HEK293 (cell line): ENCODE measurements at regions not wholly inside any gene's neighbourhood (a gene's known extent, or its start where the extent isn't known, plus 50 kb on each side); places are given as distances from the start of the nearest gene placed in this dataset.

Source experiments
- CTCF ChIA-PET: fragments of 350-600 bp; formaldehyde crosslinking; extraction: SDS; loops from one replicate; lab custom pipeline; 2021; ENCODE audit warnings: antibody characterized with exemption; lab: Yijun Ruan, JAX
- POLR2A ChIA-PET: fragments of 300-600 bp; formaldehyde crosslinking; extraction: SDS; loops from one replicate; lab custom pipeline; 2020; ENCODE audit warnings: antibody characterized with exemption, inconsistent platforms; lab: Yijun Ruan, JAX
- H3K27ac ChIP-seq: fragments of 200-500 bp; sonication (Bioruptor generic); 2 replicates; pipeline ENCODE4 v1.5.1; 2014; ENCODE audit warnings: low read depth, low read length, control low read depth, inconsistent platforms; ENCODE audit errors: extremely low read depth
- H3K36me3 ChIP-seq, 2 experiments: fragments of 200-500 bp in 1 of 2; sonication (Bioruptor generic) in 1 of 2; 1 replicate in 1 of 2; 2 replicates in 1 of 2; pipeline ENCODE4 v1.5.1; 2014 to 2017; ENCODE audit warnings: inconsistent platforms in 2 of 2, low read length in 2 of 2; ENCODE audit not compliant: control insufficient read depth in 2 of 2, insufficient read depth in 1 of 2
- H3K4me1 ChIP-seq: fragments of 200-500 bp; sonication (Bioruptor generic); 2 replicates; pipeline ENCODE4 v1.5.1; 2014; ENCODE audit warnings: mild to moderate bottlenecking, low read length, inconsistent platforms; ENCODE audit not compliant: control insufficient read depth, insufficient read depth
- H3K4me3 ChIP-seq: 2 replicates; pipeline ENCODE4 v1.5.1; 2011; ENCODE audit warnings: low read depth, mild to moderate bottlenecking, control low read depth, low read length, moderate library complexity
- H3K9me3 ChIP-seq: fragments of 200-500 bp; sonication (Bioruptor generic); 2 replicates; pipeline ENCODE4 v1.5.1; 2014; ENCODE audit warnings: low read depth, low read length, inconsistent platforms; ENCODE audit not compliant: control insufficient read depth, insufficient read depth
- IKZF3 ChIP-seq: fragments of 450-650 bp; IDR thresholded peaks from 2 replicates; pipeline ENCODE4 v1.5.0; 2018; ENCODE audit warnings: missing biosample characterization, mild to moderate bottlenecking, missing genetic modification characterization, moderate library complexity
- KLF8 ChIP-seq: fragments of 450-650 bp; formaldehyde crosslinking; IDR thresholded peaks from 2 replicates; pipeline ENCODE4 v1.5.1; 2016; ENCODE audit warnings: missing biosample characterization, missing genetic modification characterization
- OSR2 ChIP-seq: fragments of 450-650 bp; formaldehyde crosslinking; IDR thresholded peaks from 2 replicates; pipeline ENCODE4 v1.5.1; 2016; ENCODE audit warnings: missing biosample characterization, missing genetic modification characterization
- REPIN1 ChIP-seq: fragments of 450-650 bp; formaldehyde crosslinking; IDR thresholded peaks from 2 replicates; pipeline ENCODE4 v1.5.1; 2017; ENCODE audit warnings: missing biosample characterization, missing genetic modification characterization, low read depth
- SCRT1 ChIP-seq: fragments of 450-650 bp; formaldehyde crosslinking; IDR thresholded peaks from 2 replicates; pipeline ENCODE4 v1.5.1; 2016; ENCODE audit warnings: missing biosample characterization, missing genetic modification characterization, borderline replicate concordance
- SP7 ChIP-seq: fragments of 450-650 bp; formaldehyde crosslinking; IDR thresholded peaks from 2 replicates; pipeline ENCODE4 v1.5.1; 2016; ENCODE audit warnings: missing biosample characterization, missing genetic modification characterization
- ZBTB48 ChIP-seq: fragments of 450-650 bp; formaldehyde crosslinking; IDR thresholded peaks from 2 replicates; pipeline ENCODE4 v1.5.1; 2016; ENCODE audit warnings: missing biosample characterization, missing genetic modification characterization
- ZEB2 ChIP-seq: fragments of 450-650 bp; formaldehyde crosslinking; IDR thresholded peaks from 2 replicates; pipeline ENCODE4 v1.5.1; 2016; ENCODE audit warnings: missing biosample characterization, missing genetic modification characterization
- ZNF184 ChIP-seq: fragments of 450-650 bp; IDR thresholded peaks from 2 replicates; pipeline ENCODE4 v1.5.1; 2018; ENCODE audit warnings: missing biosample characterization, mild to moderate bottlenecking, missing genetic modification characterization
- ZNF274 ChIP-seq, 2 experiments: fragments of 200-500 bp in 1 of 2; fragments of 450-650 bp in 1 of 2; sonication (Bioruptor generic) in 1 of 2; formaldehyde crosslinking in 1 of 2; IDR thresholded peaks; 2 replicates each; pipeline versions ENCODE4 v1.5.1 to v1.6.1; 2014 to 2016; ENCODE audit warnings: borderline replicate concordance in 1 of 2, inconsistent platforms in 1 of 2, low read length in 1 of 2, missing biosample characterization in 1 of 2, missing genetic modification characterization in 1 of 2
- ZNF404 ChIP-seq: fragments of 450-650 bp; formaldehyde crosslinking; IDR thresholded peaks from 2 replicates; pipeline ENCODE4 v1.5.1; 2017; ENCODE audit warnings: missing biosample characterization, missing genetic modification characterization
- ZNF426 ChIP-seq: fragments of 450-650 bp; formaldehyde crosslinking; IDR thresholded peaks from 2 replicates; pipeline ENCODE4 v1.5.1; 2017; ENCODE audit warnings: missing biosample characterization, missing genetic modification characterization, mild to moderate bottlenecking, inconsistent platforms, moderate library complexity
- ZNF48 ChIP-seq: fragments of 450-650 bp; formaldehyde crosslinking; IDR thresholded peaks from 2 replicates; pipeline ENCODE4 v1.5.1; 2016; ENCODE audit warnings: missing biosample characterization, missing genetic modification characterization
- ZNF501 ChIP-seq: fragments of 450-650 bp; formaldehyde crosslinking; IDR thresholded peaks from 2 replicates; pipeline ENCODE4 v1.5.1; 2016; ENCODE audit warnings: missing biosample characterization, missing genetic modification characterization
- ZNF626 ChIP-seq: fragments of 450-650 bp; sonication (Bioruptor Pico); formaldehyde crosslinking; IDR thresholded peaks from 2 replicates; pipeline ENCODE4 v1.5.1; 2018; ENCODE audit warnings: missing biosample characterization, missing genetic modification characterization, inconsistent platforms
- ZNF670 ChIP-seq: fragments of 450-650 bp; formaldehyde crosslinking; IDR thresholded peaks from 2 replicates; pipeline ENCODE4 v1.5.1; 2016; ENCODE audit warnings: missing biosample characterization, missing genetic modification characterization, low read depth
- ZNF677 ChIP-seq: fragments of 450-650 bp; IDR thresholded peaks from 2 replicates; pipeline ENCODE4 v1.5.0; 2018; ENCODE audit warnings: missing biosample characterization, mild to moderate bottlenecking, missing genetic modification characterization, moderate library complexity
- ZNF701 ChIP-seq: fragments of 450-650 bp; formaldehyde crosslinking; IDR thresholded peaks from 2 replicates; pipeline ENCODE4 v1.5.1; 2016; ENCODE audit warnings: missing biosample characterization, missing genetic modification characterization
- ZNF768 ChIP-seq: fragments of 450-650 bp; formaldehyde crosslinking; IDR thresholded peaks from 2 replicates; pipeline ENCODE4 v1.5.1; 2018; ENCODE audit warnings: missing biosample characterization, mild to moderate bottlenecking, missing genetic modification characterization
- ZNF792 ChIP-seq: fragments of 450-650 bp; formaldehyde crosslinking; IDR thresholded peaks from 2 replicates; pipeline ENCODE4 v1.5.1; 2016; ENCODE audit warnings: missing biosample characterization, missing genetic modification characterization
- ZNF837 ChIP-seq: fragments of 450-650 bp; formaldehyde crosslinking; IDR thresholded peaks from 2 replicates; pipeline ENCODE4 v1.5.1; 2016; ENCODE audit warnings: missing biosample characterization, missing genetic modification characterization
- TF ChIP-seq, protein P1 (sequence below): fragments of 450-650 bp; formaldehyde crosslinking; IDR thresholded peaks from 2 replicates; pipeline ENCODE4 v1.5.1; 2017; ENCODE audit warnings: missing biosample characterization, missing genetic modification characterization
- TF ChIP-seq, protein P2 (sequence below): fragments of 450-650 bp; formaldehyde crosslinking; IDR thresholded peaks from 2 replicates; pipeline ENCODE4 v1.5.1; 2016; ENCODE audit warnings: missing biosample characterization, missing genetic modification characterization
- TF ChIP-seq, protein P3 (sequence below): fragments of 450-650 bp; formaldehyde crosslinking; IDR thresholded peaks from 2 replicates; pipeline ENCODE4 v1.5.1; 2017; ENCODE audit warnings: missing biosample characterization, missing genetic modification characterization
- TF ChIP-seq, protein P4 (sequence below): fragments of 450-650 bp; formaldehyde crosslinking; IDR thresholded peaks from 2 replicates; pipeline ENCODE4 v1.5.1; 2016; ENCODE audit warnings: missing biosample characterization, missing genetic modification characterization

DNA sequence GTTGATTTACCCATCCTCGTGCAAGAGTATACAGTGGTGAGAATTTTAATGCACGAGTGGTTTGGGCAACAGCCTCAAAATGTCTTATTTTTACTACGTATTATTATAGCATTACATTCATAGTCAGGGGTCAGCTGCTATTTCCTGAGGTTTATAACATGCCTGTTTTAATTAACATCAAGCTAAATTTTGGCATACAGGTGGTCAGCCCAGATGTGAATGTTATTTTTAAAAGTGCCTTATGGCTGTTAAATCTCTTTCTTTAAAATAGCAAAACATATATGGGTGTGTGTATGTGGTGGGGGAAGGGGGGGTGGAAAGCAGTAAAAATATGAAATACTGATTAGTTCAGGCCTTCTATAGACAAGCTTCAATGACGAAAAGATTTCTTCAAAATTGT is 424.5 kb upstream of the CLINT1 start (continued):
- TF ChIP-seq, protein P1, sequence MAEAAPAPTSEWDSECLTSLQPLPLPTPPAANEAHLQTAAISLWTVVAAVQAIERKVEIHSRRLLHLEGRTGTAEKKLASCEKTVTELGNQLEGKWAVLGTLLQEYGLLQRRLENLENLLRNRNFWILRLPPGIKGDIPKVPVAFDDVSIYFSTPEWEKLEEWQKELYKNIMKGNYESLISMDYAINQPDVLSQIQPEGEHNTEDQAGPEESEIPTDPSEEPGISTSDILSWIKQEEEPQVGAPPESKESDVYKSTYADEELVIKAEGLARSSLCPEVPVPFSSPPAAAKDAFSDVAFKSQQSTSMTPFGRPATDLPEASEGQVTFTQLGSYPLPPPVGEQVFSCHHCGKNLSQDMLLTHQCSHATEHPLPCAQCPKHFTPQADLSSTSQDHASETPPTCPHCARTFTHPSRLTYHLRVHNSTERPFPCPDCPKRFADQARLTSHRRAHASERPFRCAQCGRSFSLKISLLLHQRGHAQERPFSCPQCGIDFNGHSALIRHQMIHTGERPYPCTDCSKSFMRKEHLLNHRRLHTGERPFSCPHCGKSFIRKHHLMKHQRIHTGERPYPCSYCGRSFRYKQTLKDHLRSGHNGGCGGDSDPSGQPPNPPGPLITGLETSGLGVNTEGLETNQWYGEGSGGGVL (tag by site-specific recombination): no peak
- TF ChIP-seq ZNF670 (tag by site-specific recombination): no peak
- TF ChIP-seq ZNF184 (tag by site-specific recombination): no peak
- TF ChIP-seq ZNF677: no peak
- no peak for TF ChIP-seq ZNF501 (tag by site-specific recombination)
- no peak for TF ChIP-seq ZNF274 (IDR thresholded peaks at IDR 0.05; ENCODE audit: low read length)
- no peak for TF ChIP-seq ZNF274 (tag by site-specific recombination; IDR thresholded peaks at IDR 0.05; ENCODE audit: borderline replicate concordance)
- TF ChIP-seq, all 188 proteins: peak for 0

DNA sequence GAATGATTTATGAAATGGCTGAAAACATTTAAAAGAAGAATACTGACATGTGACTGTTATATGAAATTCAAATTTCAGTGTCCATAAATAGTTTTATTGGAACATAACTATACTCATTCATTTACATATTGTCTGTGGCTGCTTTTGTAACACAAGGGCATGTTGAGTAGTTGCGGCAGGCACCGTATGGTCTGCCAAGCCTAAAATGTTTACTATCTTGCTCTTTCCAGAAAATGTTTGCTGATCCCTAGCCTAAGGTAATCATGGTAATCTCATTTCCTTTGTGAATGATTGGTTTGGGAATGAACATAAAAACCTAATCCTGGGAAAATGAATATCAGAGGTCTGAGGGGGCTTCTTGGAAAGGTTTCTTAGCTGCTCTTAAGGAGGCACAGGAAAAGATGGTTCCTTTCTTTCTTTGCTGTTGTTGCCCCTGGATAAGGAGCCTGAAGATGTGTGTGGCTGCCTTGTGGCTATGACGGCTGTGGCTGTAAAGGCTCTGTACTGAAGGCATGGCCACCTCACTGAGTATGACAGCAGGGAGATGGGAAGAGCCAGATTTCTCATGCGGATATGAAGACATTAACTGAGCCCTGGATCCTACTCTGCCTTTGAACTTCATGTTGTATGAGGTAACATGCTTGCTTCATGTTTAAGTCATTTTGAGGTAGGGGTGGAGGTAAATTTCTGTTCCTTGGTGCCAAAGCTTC is 419.4 kb upstream of the CLINT1 start:
- POLR2A ChIA-PET: no interaction called here
- no peak for TF ChIP-seq ZNF626 (tag by site-specific recombination)
- TF ChIP-seq ZBTB48 (tag by site-specific recombination): peak; percentile 55; the same call in 1 of the 2 replicates
- no peaks in the 10 kb centered on the region for H3K9me3 ChIP-seq
- CTCF ChIA-PET: interaction anchor here (0.6 to 1.1 kb wide), 3 partner anchors 19 to 397 kb away, joined by 3 to 5 read pairs (median 4); no protein-coding TSS in a partner anchor
- H3K4me1 ChIP-seq: peaks cover 15% of the 10 kb centered on the region
- no peaks in the 10 kb centered on the region for H3K36me3 ChIP-seq
- no peak overlapping the region for H3K4me3 ChIP-seq
- H3K27ac ChIP-seq: no peak overlapping the region

DNA sequence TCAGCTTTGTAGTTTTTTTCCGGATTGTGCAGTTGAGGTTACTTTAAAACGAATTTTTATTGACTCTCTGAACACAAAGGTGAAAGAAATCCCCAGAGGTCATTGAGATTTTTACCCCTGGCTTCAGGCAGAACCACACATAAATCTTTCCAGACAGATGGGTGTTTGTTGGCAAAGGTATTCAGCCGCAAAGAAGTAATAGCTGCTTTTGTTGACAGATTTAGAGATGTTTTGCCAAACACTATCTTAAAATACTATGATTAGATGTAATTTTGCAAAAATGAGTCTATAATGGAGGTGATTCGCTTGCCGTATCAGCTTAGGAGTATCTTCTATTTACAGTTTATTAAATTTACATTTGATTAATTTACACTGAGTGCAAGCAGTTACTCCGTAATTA is 418.3 kb upstream of the CLINT1 start:
- ChIA-PET POLR2A (no interaction called here), CTCF (interaction anchor here (0.6 to 1.3 kb wide), 2 partner anchors 202 to 380 kb away, joined by 3 read pairs; no protein-coding TSS in a partner anchor)
- no peaks in the 10 kb centered on the region for H3K9me3 ChIP-seq
- H3K36me3 ChIP-seq: no peaks in the 10 kb centered on the region
- H3K4me1 ChIP-seq: peaks cover 21% of the 10 kb centered on the region
- H3K4me3 ChIP-seq: no peak overlapping the region
- H3K27ac ChIP-seq: no peak overlapping the region; the same call in 1 of the 2 replicates
- TF ChIP-seq, protein P2, sequence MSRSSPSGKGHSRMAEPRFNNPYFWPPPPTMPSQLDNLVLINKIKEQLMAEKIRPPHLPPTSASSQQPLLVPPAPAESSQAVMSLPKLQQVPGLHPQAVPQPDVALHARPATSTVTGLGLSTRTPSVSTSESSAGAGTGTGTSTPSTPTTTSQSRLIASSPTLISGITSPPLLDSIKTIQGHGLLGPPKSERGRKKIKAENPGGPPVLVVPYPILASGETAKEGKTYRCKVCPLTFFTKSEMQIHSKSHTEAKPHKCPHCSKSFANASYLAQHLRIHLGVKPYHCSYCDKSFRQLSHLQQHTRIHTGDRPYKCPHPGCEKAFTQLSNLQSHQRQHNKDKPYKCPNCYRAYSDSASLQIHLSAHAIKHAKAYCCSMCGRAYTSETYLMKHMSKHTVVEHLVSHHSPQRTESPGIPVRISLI (tag by site-specific recombination): no peak
- no peak for TF ChIP-seq ZNF701
- peak; percentile 73 for TF ChIP-seq SP7 (tag by site-specific recombination)
- no peak for TF ChIP-seq ZNF404 (tag by site-specific recombination)
- TF ChIP-seq OSR2 (tag by site-specific recombination): peak; percentile 69; the same call in 1 of the 2 replicates
- no peak for TF ChIP-seq SCRT1 (tag by site-specific recombination)
- TF ChIP-seq KLF8 (tag by site-specific recombination): no peak
- TF ChIP-seq, protein P3, sequence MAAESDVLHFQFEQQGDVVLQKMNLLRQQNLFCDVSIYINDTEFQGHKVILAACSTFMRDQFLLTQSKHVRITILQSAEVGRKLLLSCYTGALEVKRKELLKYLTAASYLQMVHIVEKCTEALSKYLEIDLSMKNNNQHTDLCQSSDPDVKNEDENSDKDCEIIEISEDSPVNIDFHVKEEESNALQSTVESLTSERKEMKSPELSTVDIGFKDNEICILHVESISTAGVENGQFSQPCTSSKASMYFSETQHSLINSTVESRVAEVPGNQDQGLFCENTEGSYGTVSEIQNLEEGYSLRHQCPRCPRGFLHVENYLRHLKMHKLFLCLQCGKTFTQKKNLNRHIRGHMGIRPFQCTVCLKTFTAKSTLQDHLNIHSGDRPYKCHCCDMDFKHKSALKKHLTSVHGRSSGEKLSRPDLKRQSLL (tag by site-specific recombination): no peak
- no peak for TF ChIP-seq REPIN1
- TF ChIP-seq IKZF3 (tag by site-specific recombination): 0 out of 2 replicates have a peak, but pooled peaks have one; percentile 9
- no peak for TF ChIP-seq ZNF837 (tag by site-specific recombination)
- no peak for TF ChIP-seq ZNF48 (tag by site-specific recombination)
- TF ChIP-seq ZNF426 (tag by site-specific recombination): no peak
- no peak for TF ChIP-seq ZEB2 (tag by site-specific recombination)
- no peak for TF ChIP-seq ZNF768
- TF ChIP-seq ZNF792 (tag by site-specific recombination): no peak
- TF ChIP-seq, protein P4, sequence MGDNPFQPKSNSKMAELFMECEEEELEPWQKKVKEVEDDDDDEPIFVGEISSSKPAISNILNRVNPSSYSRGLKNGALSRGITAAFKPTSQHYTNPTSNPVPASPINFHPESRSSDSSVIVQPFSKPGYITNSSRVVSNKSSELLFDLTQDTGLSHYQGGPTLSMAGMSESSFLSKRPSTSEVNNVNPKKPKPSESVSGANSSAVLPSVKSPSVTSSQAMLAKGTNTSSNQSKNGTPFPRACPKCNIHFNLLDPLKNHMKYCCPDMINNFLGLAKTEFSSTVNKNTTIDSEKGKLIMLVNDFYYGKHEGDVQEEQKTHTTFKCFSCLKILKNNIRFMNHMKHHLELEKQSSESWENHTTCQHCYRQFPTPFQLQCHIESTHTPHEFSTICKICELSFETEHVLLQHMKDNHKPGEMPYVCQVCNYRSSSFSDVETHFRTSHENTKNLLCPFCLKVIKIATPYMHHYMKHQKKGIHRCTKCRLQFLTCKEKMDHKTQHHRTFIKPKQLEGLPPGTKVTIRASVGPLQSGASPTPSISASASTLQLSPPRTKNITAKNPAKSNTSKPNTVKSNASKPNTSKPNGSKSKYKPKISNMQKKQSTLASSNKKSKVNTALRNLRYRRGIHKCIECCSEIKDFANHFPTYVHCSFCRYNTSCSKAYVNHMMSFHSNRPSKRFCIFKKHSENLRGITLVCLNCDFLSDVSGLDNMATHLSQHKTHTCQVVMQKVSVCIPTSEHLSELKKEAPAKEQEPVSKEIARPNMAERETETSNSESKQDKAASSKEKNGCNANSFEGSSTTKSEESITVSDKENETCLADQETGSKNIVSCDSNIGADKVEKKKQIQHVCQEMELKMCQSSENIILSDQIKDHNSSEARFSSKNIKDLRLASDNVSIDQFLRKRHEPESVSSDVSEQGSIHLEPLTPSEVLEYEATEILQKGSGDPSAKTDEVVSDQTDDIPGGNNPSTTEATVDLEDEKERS: no peak
